H1 (cell line): ENCODE measurements at regions not wholly inside any gene's neighbourhood (a gene's known extent, or its start where the extent isn't known, plus 50 kb on each side); places are given as distances from the start of the nearest gene placed in this dataset.

Source experiments
- CTCF ChIA-PET: fragments of 300-600 bp; sonication (Branson Sonifier 250); formaldehyde crosslinking; loops from one replicate; lab custom pipeline; 2021; ENCODE audit not compliant: partially characterized antibody; lab: Charles Lee
- POLR2A ChIA-PET: fragments of 300-600 bp; sonication (Branson Sonifier 250); formaldehyde crosslinking; loops from one replicate; lab custom pipeline; 2021; ENCODE audit warnings: inconsistent platforms; ENCODE audit not compliant: partially characterized antibody; lab: Charles Lee
- DNase-seq, 2 experiments: peaks; one replicate each; pipeline versions ENCODE4 v3.0.0 to v3.0.0-alpha.2; 2010 to 2022; ENCODE audit warnings: low spot score in 2 of 2, low read depth in 1 of 2, mixed read lengths in 1 of 2
- FAIRE-seq: peaks from 2 replicates; lab custom pipeline; 2011; peaks lifted over from hg19 to GRCh38; lab: Jason Lieb, UNC
- H2AFZ ChIP-seq: 2 replicates; pipeline ENCODE4 v1.8.1; 2012; ENCODE audit warnings: low read length, inconsistent platforms
- H2AK5ac ChIP-seq: 2 replicates; pipeline ENCODE4 v1.6.1; 2013; ENCODE audit warnings: low read depth, low read length
- H2BK120ac ChIP-seq: replicated peaks from 2 replicates; pipeline ENCODE3; 2013; ENCODE audit warnings: low read depth, low read length, inconsistent platforms
- H2BK12ac ChIP-seq: 2 replicates; pipeline ENCODE4 v1.6.1; 2013; ENCODE audit warnings: low read depth, low read length
- H2BK15ac ChIP-seq: 2 replicates; pipeline ENCODE4 v1.6.1; 2013; ENCODE audit warnings: low read length
- H2BK20ac ChIP-seq: 2 replicates; pipeline ENCODE4 v1.6.1; 2013; ENCODE audit warnings: low read length
- H2BK5ac ChIP-seq: 2 replicates; pipeline ENCODE4 v1.6.1; 2013; ENCODE audit warnings: low read depth, low read length
- H3K14ac ChIP-seq: 2 replicates; pipeline ENCODE4 v1.6.1; 2013; ENCODE audit warnings: inconsistent platforms; ENCODE audit not compliant: insufficient read length
- H3K18ac ChIP-seq: 2 replicates; pipeline ENCODE4 v1.6.1; 2013; ENCODE audit warnings: low read length; ENCODE audit errors: extremely low read depth
- H3K23ac ChIP-seq: 2 replicates; pipeline ENCODE4 v1.6.1; 2013; ENCODE audit warnings: inconsistent platforms; ENCODE audit not compliant: insufficient read length
- H3K23me2 ChIP-seq: 2 replicates; pipeline ENCODE4 v1.6.1; 2013; ENCODE audit warnings: low read depth, low read length
- H3K27ac ChIP-seq: 2 replicates; pipeline ENCODE4 v1.6.1; 2011; ENCODE audit warnings: low read depth, low read length, inconsistent platforms
- H3K27me3 ChIP-seq, 4 experiments: replicated peaks in 1 of 4; 1 replicate in 1 of 4; 2 replicates in 3 of 4; pipeline versions ENCODE4 v1.6.1 to v1.8.1; 2011 to 2013; ENCODE audit warnings: low read length in 3 of 4, mild to moderate bottlenecking in 3 of 4, inconsistent platforms in 2 of 4, mixed read lengths in 2 of 4, moderate library complexity in 1 of 4; ENCODE audit not compliant: control insufficient read depth in 3 of 4, insufficient read depth in 3 of 4; ENCODE audit errors: extremely low read depth in 1 of 4
- H3K36me3 ChIP-seq, 4 experiments: 2 replicates each; pipeline versions ENCODE4 v1.6.1 to v1.8.1; 2011 to 2013; ENCODE audit warnings: mild to moderate bottlenecking in 4 of 4, low read length in 3 of 4, moderate library complexity in 2 of 4, control low read depth in 1 of 4, inconsistent platforms in 1 of 4; ENCODE audit not compliant: insufficient read depth in 4 of 4, control insufficient read depth in 2 of 4
- H3K4ac ChIP-seq: replicated peaks from 2 replicates; pipeline ENCODE3; 2013; ENCODE audit warnings: low read length, low read depth, mixed read lengths, inconsistent platforms; ENCODE audit not compliant: insufficient read length
- H3K4me1 ChIP-seq, 4 experiments: replicated peaks in 1 of 4; 1 replicate in 1 of 4; 2 replicates in 3 of 4; pipeline versions ENCODE4 v1.6.1 to v1.8.1; 2011 to 2013; ENCODE audit warnings: low read length in 3 of 4, inconsistent platforms in 2 of 4, mixed read lengths in 1 of 4; ENCODE audit not compliant: insufficient read depth in 4 of 4, control insufficient read depth in 3 of 4
- H3K4me2 ChIP-seq, 2 experiments: 2 replicates each; pipeline versions ENCODE4 v1.6.1 to v1.8.1; 2011 to 2013; ENCODE audit warnings: low read depth in 2 of 2, low read length in 2 of 2, control low read depth in 1 of 2, inconsistent platforms in 1 of 2, mild to moderate bottlenecking in 1 of 2; ENCODE audit not compliant: insufficient read depth in 1 of 2
- H3K4me3 ChIP-seq, 4 experiments: fragments of 200-600, 300-600 bp in 1 of 4; sonication (generic), shearing (Covaris generic), sonication (Bioruptor Twin) in 1 of 4; 2 replicates each; pipeline versions ENCODE4 v1.5.1 to v1.8.1; 2011 to 2016; ENCODE audit warnings: low read length in 4 of 4, low read depth in 3 of 4, control low read depth in 2 of 4, inconsistent platforms in 2 of 4, mild to moderate bottlenecking in 2 of 4, mixed read lengths in 1 of 4, moderate library complexity in 1 of 4; ENCODE audit not compliant: insufficient read depth in 2 of 4; ENCODE audit errors: extremely low read depth in 1 of 4
- H3K56ac ChIP-seq: replicated peaks from 2 replicates; pipeline ENCODE3; 2013; ENCODE audit warnings: low read depth, mild to moderate bottlenecking, mixed read lengths, low read length, inconsistent platforms; ENCODE audit not compliant: insufficient read length
- H3K79me1 ChIP-seq: 2 replicates; pipeline ENCODE4 v1.6.1; 2013; ENCODE audit warnings: low read depth, low read length, control low read depth
- H3K79me2 ChIP-seq, 2 experiments: 2 replicates each; pipeline versions ENCODE4 v1.6.1 to v1.8.1; 2012 to 2013; ENCODE audit warnings: low read length in 2 of 2, mild to moderate bottlenecking in 2 of 2, inconsistent platforms in 1 of 2; ENCODE audit not compliant: insufficient read depth in 2 of 2, control insufficient read depth in 1 of 2
- H3K9ac ChIP-seq, 4 experiments: replicated peaks in 1 of 4; 1 replicate in 1 of 4; 2 replicates in 3 of 4; pipeline versions ENCODE4 v1.6.1 to v1.8.1; 2011 to 2013; ENCODE audit warnings: low read depth in 3 of 4, low read length in 3 of 4, control low read depth in 2 of 4, mild to moderate bottlenecking in 2 of 4, moderate library complexity in 2 of 4, inconsistent platforms in 1 of 4; ENCODE audit errors: extremely low read depth in 1 of 4
- H3K9me3 ChIP-seq, 2 experiments: 2 replicates each; pipeline versions ENCODE4 v1.6.1 to v1.8.1; 2012 to 2013; ENCODE audit warnings: mild to moderate bottlenecking in 2 of 2, moderate library complexity in 2 of 2, control low read depth in 1 of 2, inconsistent platforms in 1 of 2, low read depth in 1 of 2, low read length in 1 of 2, mixed read lengths in 1 of 2; ENCODE audit not compliant: insufficient read depth in 2 of 2
- H4K20me1 ChIP-seq, 2 experiments: replicated peaks in 1 of 2; 2 replicates each; pipeline versions ENCODE3 to v1.8.1; 2011 to 2013; ENCODE audit warnings: inconsistent platforms in 2 of 2, low read length in 2 of 2, mild to moderate bottlenecking in 1 of 2; ENCODE audit not compliant: insufficient read depth in 2 of 2, control insufficient read depth in 1 of 2
- H4K5ac ChIP-seq: 2 replicates; pipeline ENCODE4 v1.6.1; 2013; ENCODE audit warnings: low read length, low read depth, mixed read lengths, inconsistent platforms; ENCODE audit not compliant: insufficient read length
- H4K8ac ChIP-seq: 2 replicates; pipeline ENCODE4 v1.8.0; 2013; ENCODE audit warnings: mild to moderate bottlenecking, moderate library complexity, low read length, inconsistent platforms; ENCODE audit not compliant: insufficient read depth; ENCODE audit errors: extremely low read depth
- H4K91ac ChIP-seq: replicated peaks from 2 replicates; pipeline ENCODE3; 2013; ENCODE audit warnings: low read length, mixed read lengths, inconsistent platforms; ENCODE audit not compliant: insufficient read length
- BCL11A ChIP-seq, 2 experiments: IDR thresholded peaks; one replicate each; pipeline ENCODE4 v1.6.1; 2011; ENCODE audit warnings: low read depth in 2 of 2, low read length in 2 of 2, mild to moderate bottlenecking in 2 of 2
- MAFK ChIP-seq: IDR thresholded peaks from 2 replicates; pipeline ENCODE4 v1.6.1; 2012; ENCODE audit warnings: low read depth, mild to moderate bottlenecking, improper control_type of control experiment, low read length
- RXRA ChIP-seq: IDR thresholded peaks from 2 replicates; pipeline ENCODE4 v1.6.1; 2011; ENCODE audit warnings: low read depth, mild to moderate bottlenecking, low read length, moderate library complexity; ENCODE audit not compliant: insufficient read depth
- WGBS, 2 experiments: shearing (Covaris generic) in 1 of 2; methylation state at CpG; one replicate each; pipeline versions ENCODE4 v1.1.6 to v1.1.7; 2013 to 2015; ENCODE audit warnings: low lambda C conversion rate in 2 of 2, mixed read lengths in 2 of 2, inconsistent platforms in 1 of 2, low coverage in 1 of 2, missing lambda C conversion rate in 1 of 2; ENCODE audit not compliant: insufficient replicate concordance in 2 of 2, insufficient coverage in 1 of 2, insufficient read length in 1 of 2; ENCODE audit errors: extremely low coverage in 1 of 2, missing lambda C conversion rate in 1 of 2; 5-methylcytosine and 5-hydroxymethylcytosine counted together

GRCh38 chr1:83626603-83627002 lies 372.3 kb downstream of the TTLL7 start:
- Histone ChIP-seq H2BK15ac (no peak overlapping the region), H3K4me3 (no peak overlapping the region), H4K5ac (no peak overlapping the region), H3K79me1 (no peaks in the 10 kb centered on the region), H3K79me2 (no peaks in the 10 kb centered on the region), H2BK12ac (no peak overlapping the region), H3K36me3 (no peaks in the 10 kb centered on the region), H3K27ac (no peak overlapping the region), H3K14ac (no peak overlapping the region), H3K4me2 (no peak overlapping the region), H2AK5ac (no peak overlapping the region), H3K9ac (no peak overlapping the region), H3K23me2 (no peaks in the 10 kb centered on the region; the same call in 1 of the 2 replicates), H4K20me1 (no peaks in the 10 kb centered on the region), H3K23ac (no peak overlapping the region), H2BK120ac (no peak overlapping the region), H2BK5ac (no peak overlapping the region), H2BK20ac (no peak overlapping the region), H2AFZ (no peak overlapping the region), H3K18ac (no peak overlapping the region), H3K56ac (no peak overlapping the region), H4K8ac (no peak overlapping the region), H4K91ac (no peak overlapping the region), H3K27me3 (no peaks in the 10 kb centered on the region), H3K4ac (no peak overlapping the region), H3K4me1 (no peaks in the 10 kb centered on the region; a peak in 1 of 7 replicates), H3K9me3 (no peaks in the 10 kb centered on the region)
- ChIA-PET POLR2A (interaction anchor here (0.5 kb wide), 1 partner anchor 1297 kb away, joined by 4 read pairs; no protein-coding TSS in a partner anchor), CTCF (interaction anchor here (0.6 to 1.1 kb wide), 5 partner anchors 26 to 780 kb away, joined by 3 to 4 read pairs (median 3); no protein-coding TSS in a partner anchor)
- 70% methylated on average over 1 of the region's 1 CpG; no CpG with 5 or more reads in 1 of the 2 experiments for WGBS, 2 experiments
- no peak for TF ChIP-seq RXRA
- no peak for TF ChIP-seq MAFK
- TF ChIP-seq BCL11A (IDR thresholded peaks at IDR 0.05; ENCODE audit: low read depth in 2 of 2, low read length in 2 of 2): no peak
- DNase-seq (no peak), FAIRE-seq (no peak)
